ENCODE measurements at regions not wholly inside any gene's neighbourhood (a gene's known extent, or its start where the extent isn't known, plus 50 kb on each side); places are given as distances from the start of the nearest gene placed in this dataset.

GRCh38 chr3:31220431-31220830 lies 312.3 kb upstream of the STT3B start:
- intact Hi-C loops (cut with DNase I; ENCODE audit: low total_unique reads) = no loop called here
- Histone ChIP-seq H3K9me3 (no peaks in the 10 kb centered on the region), H3K4me1 (peaks cover 0 to 8% (median 2%) of the 10 kb centered on the region in 4 donors), H3K27ac (no peak overlapping the region), H3K27me3 (no peaks in the 10 kb centered on the region), H3K36me3 (no peaks in the 10 kb centered on the region), H3K4me3 (no peak overlapping the region)
- DNase-seq = no peak
- no peak for TF ChIP-seq CTCF (IDR thresholded peaks at IDR 0.05)

- Histone ChIP-seq H3K4me3 (no peak overlapping the region), H3K36me3 (no peaks in the 10 kb centered on the region), H3K27ac (no peak overlapping the region), H3K9me3 (no peaks in the 10 kb centered on the region), H3K4me1 (peaks cover 0 to 8% (median 2%) of the 10 kb centered on the region in 4 donors), H3K27me3 (no peaks in the 10 kb centered on the region)
- intact Hi-C loops (cut with DNase I; ENCODE audit: low total_unique reads) = no loop called here
- DNase-seq = no peak
- no peak for TF ChIP-seq CTCF (IDR thresholded peaks at IDR 0.05)
These were observed 309.4 kb upstream of the STT3B start for GRCh38 chr3:31223278-31223677.

- Histone ChIP-seq H3K27ac (no peak overlapping the region), H3K9me3 (no peaks in the 10 kb centered on the region), H3K36me3 (no peaks in the 10 kb centered on the region), H3K4me3 (no peak overlapping the region), H3K4me1 (peaks cover 0 to 4% (median 0%) of the 10 kb centered on the region in 4 donors), H3K27me3 (no peaks in the 10 kb centered on the region)
- DNase-seq = no peak
- intact Hi-C loops (cut with DNase I; ENCODE audit: low total_unique reads) = no loop called here
- no peak for TF ChIP-seq CTCF (IDR thresholded peaks at IDR 0.05)
These were observed 307.8 kb upstream of the STT3B start for GRCh38 chr3:31224936-31225335.

- no peak overlapping the region for H3K4me3 ChIP-seq
- no peak for TF ChIP-seq CTCF (IDR thresholded peaks at IDR 0.05)
- H3K27me3 ChIP-seq = no peaks in the 10 kb centered on the region
- intact Hi-C loops (cut with DNase I; ENCODE audit: low total_unique reads) = no loop called here
- no peak overlapping the region for H3K27ac ChIP-seq
- H3K4me1 ChIP-seq = peaks cover 0 to 4% (median 0%) of the 10 kb centered on the region in 4 donors
- no peak for DNase-seq
- H3K9me3 ChIP-seq = no peaks in the 10 kb centered on the region
- H3K36me3 ChIP-seq = no peaks in the 10 kb centered on the region
These were observed 306.8 kb upstream of the STT3B start for GRCh38 chr3:31225923-31226322.

- intact Hi-C loops (cut with DNase I; ENCODE audit: low total_unique reads) = no loop called here
These were observed 306.4 kb upstream of the STT3B start for GRCh38 chr3:31226346-31226745.

More at GRCh38 chr3:31226346-31226745, 306.4 kb upstream of the STT3B start:
- H3K4me1 ChIP-seq = peaks cover 0 to 4% (median 0%) of the 10 kb centered on the region in 4 donors
- no peaks in the 10 kb centered on the region for H3K36me3 ChIP-seq
- no peak for TF ChIP-seq CTCF (IDR thresholded peaks at IDR 0.05)
- no peak overlapping the region for H3K4me3 ChIP-seq
- H3K27ac ChIP-seq = no peak overlapping the region
- no peak for DNase-seq
- H3K9me3 ChIP-seq = no peaks in the 10 kb centered on the region
- no peaks in the 10 kb centered on the region for H3K27me3 ChIP-seq
